Naive thymus-derived CD4-positive, alpha-beta T cell (primary cell): ENCODE measurements at regions not wholly inside any gene's neighbourhood (a gene's known extent, or its start where the extent isn't known, plus 50 kb on each side); places are given as distances from the start of the nearest gene placed in this dataset.

Experiments
- ATAC-seq: fragments of 150-1000 bp; cut with Tn5 transposase; 2 replicates; pipeline ENCODE4 v1.10.0; 2021; ENCODE audit warnings: mild to moderate bottlenecking, moderate library complexity
- CTCF ChIA-PET: fragments of 350-600 bp; sonication (Branson Sonifier 250); formaldehyde crosslinking; loops from one replicate; lab custom pipeline; 2021; ENCODE audit warnings: antibody characterized with exemption; lab: Charles Lee
- POLR2A ChIA-PET: fragments of 350-600 bp; sonication (Branson Sonifier 250); formaldehyde crosslinking; loops from one replicate; lab custom pipeline; 2021; ENCODE audit warnings: antibody characterized with exemption, inconsistent platforms; lab: Charles Lee
- DNase-seq, 9 donors: peaks; one replicate each; pipeline versions ENCODE4 v3.0.0 to v3.0.0-alpha.2; 2020 to 2022; ENCODE audit warnings: mixed read lengths in 1 of 9
- H3K27ac ChIP-seq: one replicate; pipeline ENCODE4 v1.7.0; 2013; ENCODE audit warnings: mild to moderate bottlenecking, low read depth, low read length, moderate library complexity
- H3K27me3 ChIP-seq, 2 donors: one replicate each; pipeline ENCODE4 v1.7.0; 2013; ENCODE audit warnings: low read length in 2 of 2, mild to moderate bottlenecking in 2 of 2, moderate library complexity in 2 of 2; ENCODE audit not compliant: control insufficient read depth in 2 of 2, insufficient read depth in 2 of 2
- H3K36me3 ChIP-seq, 3 experiments: 1 replicate in 2 of 3; 2 replicates in 1 of 3; pipeline ENCODE4 v1.7.0; 2013; ENCODE audit warnings: low read length in 3 of 3, mild to moderate bottlenecking in 3 of 3, moderate library complexity in 1 of 3; ENCODE audit not compliant: insufficient read depth in 3 of 3, control insufficient read depth in 2 of 3
- H3K4me1 ChIP-seq, 2 donors: one replicate each; pipeline ENCODE4 v1.7.0; 2013; ENCODE audit warnings: low read length in 2 of 2, mild to moderate bottlenecking in 2 of 2, moderate library complexity in 1 of 2; ENCODE audit not compliant: control insufficient read depth in 2 of 2, insufficient read depth in 2 of 2
- H3K4me3 ChIP-seq: 2 replicates; pipeline ENCODE4 v1.7.0; 2013; ENCODE audit warnings: mild to moderate bottlenecking, low read length
- H3K9me3 ChIP-seq, 3 experiments: 1 replicate in 2 of 3; 2 replicates in 1 of 3; pipeline ENCODE4 v1.7.0; 2013; ENCODE audit warnings: low read length in 3 of 3; ENCODE audit not compliant: control insufficient read depth in 2 of 3
- H3K27ac Mint-ChIP-seq, 9 donors: one replicate each; pipeline ENCODE4 v1.8.0; 2020 to 2022; ENCODE audit warnings: mixed read lengths in 9 of 9, mild to moderate bottlenecking in 8 of 9, moderate library complexity in 5 of 9, inconsistent platforms in 2 of 9
- H3K27me3 Mint-ChIP-seq, 5 donors: one replicate each; pipeline ENCODE4 v1.8.0; 2021 to 2022; ENCODE audit warnings: mixed read lengths in 5 of 5, mild to moderate bottlenecking in 1 of 5
- H3K36me3 Mint-ChIP-seq, 5 donors: one replicate each; pipeline ENCODE4 v1.8.0; 2020 to 2022; ENCODE audit warnings: mixed read lengths in 5 of 5, mild to moderate bottlenecking in 3 of 5, inconsistent platforms in 1 of 5
- H3K4me1 Mint-ChIP-seq, 7 donors: one replicate each; pipeline ENCODE4 v1.8.0; 2020 to 2022; ENCODE audit warnings: mixed read lengths in 7 of 7, mild to moderate bottlenecking in 3 of 7, inconsistent platforms in 1 of 7
- H3K4me3 Mint-ChIP-seq, 10 donors: one replicate each; pipeline ENCODE4 v1.8.0; 2020 to 2022; ENCODE audit warnings: mild to moderate bottlenecking in 10 of 10, mixed read lengths in 10 of 10, moderate library complexity in 6 of 10, inconsistent platforms in 2 of 10
- H3K9me3 Mint-ChIP-seq, 11 donors: one replicate each; pipeline ENCODE4 v1.8.0; 2020 to 2022; ENCODE audit warnings: mixed read lengths in 11 of 11, mild to moderate bottlenecking in 4 of 11, inconsistent platforms in 1 of 11, moderate library complexity in 1 of 11
- intact Hi-C, 2 donors: fragments of 100-400 bp; cut with micrococcal nuclease; formaldehyde crosslinking; loops; one replicate each; pipeline ENCODE4 v1.15.1; 2023

- intact Hi-C loops: no loop called here
- peaks cover 2 to 13% (median 6%) of the 10 kb centered on the region in 11 donors for H3K9me3 Mint-ChIP-seq
- CTCF ChIA-PET: no interaction called here
- H3K4me3 Mint-ChIP-seq: no peak overlapping the region
- no peak overlapping the region for H3K27ac Mint-ChIP-seq
- no peak overlapping the region for H3K27ac ChIP-seq
- no peaks in the 10 kb centered on the region for H3K27me3 ChIP-seq
- no peak for DNase-seq
- no peaks in the 10 kb centered on the region for H3K4me1 ChIP-seq
- no peak for ATAC-seq
- no peaks in the 10 kb centered on the region for H3K36me3 ChIP-seq
- no peak overlapping the region for H3K4me3 ChIP-seq
- no peaks in the 10 kb centered on the region for H3K9me3 ChIP-seq
- POLR2A ChIA-PET: no interaction called here
- H3K27me3 Mint-ChIP-seq: no peaks in the 10 kb centered on the region
- H3K36me3 Mint-ChIP-seq: no peaks in the 10 kb centered on the region
- H3K4me1 Mint-ChIP-seq: no peaks in the 10 kb centered on the region
These were observed 568.7 kb upstream of the KLF4 start for GRCh38 chr9:108058135-108058814.

GRCh38 chr9:108057421-108058134 lies 568.0 kb upstream of the KLF4 start:
- no peaks in the 10 kb centered on the region for H3K4me1 Mint-ChIP-seq
- intact Hi-C loops: no loop called here
- H3K9me3 Mint-ChIP-seq: peaks cover 0 to 16% (median 5%) of the 10 kb centered on the region in 11 donors
- no peaks in the 10 kb centered on the region for H3K36me3 ChIP-seq
- no peak overlapping the region for H3K4me3 ChIP-seq
- H3K27me3 ChIP-seq: no peaks in the 10 kb centered on the region
- no peaks in the 10 kb centered on the region for H3K4me1 ChIP-seq
- POLR2A ChIA-PET: no interaction called here
- H3K4me3 Mint-ChIP-seq: no peak overlapping the region
- H3K27me3 Mint-ChIP-seq: no peaks in the 10 kb centered on the region
- H3K27ac Mint-ChIP-seq: no peak overlapping the region
- no peaks in the 10 kb centered on the region for H3K9me3 ChIP-seq
- CTCF ChIA-PET: no interaction called here
- H3K36me3 Mint-ChIP-seq: peaks cover 0 to 4% (median 0%) of the 10 kb centered on the region in 5 donors
- no peak overlapping the region for H3K27ac ChIP-seq
- ATAC-seq (peak; percentile 71), DNase-seq (no peak)

- no peaks in the 10 kb centered on the region for H3K9me3 ChIP-seq
- ChIA-PET POLR2A (no interaction called here), CTCF (no interaction called here)
- Mint-ChIP-seq H3K36me3 (peaks cover 0 to 4% (median 0%) of the 10 kb centered on the region in 5 donors), H3K4me1 (no peaks in the 10 kb centered on the region), H3K4me3 (no peak overlapping the region), H3K27me3 (no peaks in the 10 kb centered on the region), H3K27ac (no peak overlapping the region), H3K9me3 (peaks cover 0 to 10% (median 4%) of the 10 kb centered on the region in 11 donors)
- H3K27me3 ChIP-seq: no peaks in the 10 kb centered on the region
- H3K4me3 ChIP-seq: no peak overlapping the region
- H3K4me1 ChIP-seq: no peaks in the 10 kb centered on the region
- H3K36me3 ChIP-seq: no peaks in the 10 kb centered on the region
- no peak for DNase-seq
- ATAC-seq: no peak
- intact Hi-C loops: no loop called here
- no peak overlapping the region for H3K27ac ChIP-seq
These were observed 567.3 kb upstream of the KLF4 start for GRCh38 chr9:108056805-108057386.

GRCh38 chr9:108056084-108056804 lies 566.7 kb upstream of the KLF4 start:
- ChIA-PET POLR2A (no interaction called here), CTCF (no interaction called here)
- Mint-ChIP-seq H3K27ac (no peak overlapping the region), H3K9me3 (peaks cover 0 to 9% (median 4%) of the 10 kb centered on the region in 11 donors), H3K36me3 (peaks cover 0 to 4% (median 0%) of the 10 kb centered on the region in 5 donors), H3K4me1 (no peaks in the 10 kb centered on the region), H3K27me3 (peaks cover 0 to 6% (median 0%) of the 10 kb centered on the region in 5 donors), H3K4me3 (no peak overlapping the region)
- no peak overlapping the region for H3K4me3 ChIP-seq
- H3K27ac ChIP-seq: no peak overlapping the region
- H3K4me1 ChIP-seq: no peaks in the 10 kb centered on the region
- no peaks in the 10 kb centered on the region for H3K9me3 ChIP-seq
- H3K27me3 ChIP-seq: no peaks in the 10 kb centered on the region
- H3K36me3 ChIP-seq: no peaks in the 10 kb centered on the region
- DNase-seq: no peak
- intact Hi-C loops: no loop called here
- ATAC-seq: no peak

- Histone ChIP-seq H3K36me3 (no peaks in the 10 kb centered on the region), H3K27ac (no peak overlapping the region), H3K9me3 (no peaks in the 10 kb centered on the region), H3K4me3 (no peak overlapping the region), H3K27me3 (no peaks in the 10 kb centered on the region), H3K4me1 (no peaks in the 10 kb centered on the region)
- Mint-ChIP-seq H3K9me3 (peaks cover 0 to 12% (median 4%) of the 10 kb centered on the region in 11 donors), H3K4me1 (no peaks in the 10 kb centered on the region), H3K27me3 (peaks cover 0 to 6% (median 0%) of the 10 kb centered on the region in 5 donors), H3K36me3 (peaks cover 0 to 4% (median 0%) of the 10 kb centered on the region in 5 donors), H3K4me3 (no peak overlapping the region), H3K27ac (no peak overlapping the region)
- POLR2A ChIA-PET: no interaction called here
- CTCF ChIA-PET: no interaction called here
- no peak for DNase-seq
- no peak for ATAC-seq
- intact Hi-C loops: no loop called here
These were observed 564.6 kb upstream of the KLF4 start for GRCh38 chr9:108054131-108054630.

GRCh38 chr9:108053555-108054061 lies 564.0 kb upstream of the KLF4 start:
- Mint-ChIP-seq H3K9me3 (peaks cover 0 to 13% (median 4%) of the 10 kb centered on the region in 11 donors), H3K4me3 (no peak overlapping the region), H3K36me3 (peaks cover 0 to 4% (median 0%) of the 10 kb centered on the region in 5 donors), H3K27ac (no peak overlapping the region), H3K4me1 (no peaks in the 10 kb centered on the region), H3K27me3 (peaks cover 0 to 6% (median 0%) of the 10 kb centered on the region in 5 donors)
- Histone ChIP-seq H3K27ac (no peak overlapping the region), H3K27me3 (no peaks in the 10 kb centered on the region), H3K4me1 (no peaks in the 10 kb centered on the region), H3K36me3 (no peaks in the 10 kb centered on the region), H3K4me3 (no peak overlapping the region), H3K9me3 (no peaks in the 10 kb centered on the region)
- ATAC-seq (no peak), DNase-seq (no peak)
- intact Hi-C loops: no loop called here
- ChIA-PET POLR2A (no interaction called here), CTCF (no interaction called here)
